ENCODE measurements at regions not wholly inside any gene's neighbourhood (a gene's known extent, or its start where the extent isn't known, plus 50 kb on each side); places are given as distances from the start of the nearest gene placed in this dataset.

DNA sequence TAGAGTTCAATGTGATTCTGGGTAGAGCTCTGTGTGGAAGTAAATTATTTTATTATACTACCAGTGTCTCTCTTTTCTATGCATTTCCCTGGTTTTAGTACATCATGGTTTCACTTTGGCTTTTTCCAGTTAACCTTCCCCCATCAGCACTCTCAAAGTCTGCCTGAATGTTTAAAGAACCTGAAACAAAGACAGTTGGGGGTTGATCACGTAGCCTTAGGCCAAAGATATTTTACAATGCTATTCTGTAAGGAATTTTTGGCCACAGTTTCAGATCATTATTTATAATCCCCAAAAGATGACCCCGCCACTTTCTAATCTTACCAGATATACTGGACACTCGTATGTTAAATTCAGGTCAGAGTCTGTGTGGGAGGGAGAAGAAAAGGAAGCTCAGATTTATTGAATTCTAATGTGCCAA, 156.3 kb upstream of the TMC3 start:
- POLR2A ChIA-PET, result no interaction called here

DNA sequence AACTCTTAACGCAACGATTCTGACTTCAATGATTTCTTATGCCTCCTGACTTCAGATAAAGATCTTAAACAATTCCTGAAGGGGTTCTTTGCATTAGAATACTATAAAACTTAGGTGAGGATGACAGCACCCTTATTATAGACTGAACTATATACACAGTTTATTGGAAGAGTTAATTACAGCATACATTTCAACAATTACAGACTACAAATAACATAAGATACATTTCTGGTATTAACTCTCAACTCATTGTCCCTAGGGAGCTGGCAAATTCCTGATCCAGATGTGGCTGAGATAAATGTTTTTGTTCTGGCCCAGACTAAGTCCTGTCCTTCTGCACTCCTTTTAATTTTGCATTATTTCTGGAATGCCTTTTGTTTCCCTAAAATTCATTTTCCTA, 155.5 kb upstream of the TMC3 start:
- H3K4me1 ChIP-seq (ENCODE audit: control insufficient read depth, insufficient read depth, low read length), result no peaks in the 10 kb centered on the region
- intact Hi-C loops (cut with micrococcal nuclease; ENCODE audit: unreplicated experiment), result no loop called here
- no TSS peak for BruUV-seq (replicated peaks)
- POLR2A ChIA-PET, result interaction anchor here (0.6 kb wide), 1 partner anchor 102 kb away, joined by 5 read pairs; no protein-coding TSS in a partner anchor
- ATAC-seq (no peak), DNase-seq (ENCODE audit: low read depth, low spot score) (no peak)
- no peak for TF ChIP-seq SIN3A (IDR thresholded peaks at IDR 0.05; ENCODE audit: borderline replicate concordance, insufficient read depth, low read depth, low read length)
- no peak for TF ChIP-seq TCF7L2 (IDR thresholded peaks at IDR 0.05; ENCODE audit: low read depth, low read length)
- no peak for TF ChIP-seq POLR2AphosphoS5 (IDR thresholded peaks at IDR 0.05; ENCODE audit: low read depth, low read length)
- TF ChIP-seq, protein P1, sequence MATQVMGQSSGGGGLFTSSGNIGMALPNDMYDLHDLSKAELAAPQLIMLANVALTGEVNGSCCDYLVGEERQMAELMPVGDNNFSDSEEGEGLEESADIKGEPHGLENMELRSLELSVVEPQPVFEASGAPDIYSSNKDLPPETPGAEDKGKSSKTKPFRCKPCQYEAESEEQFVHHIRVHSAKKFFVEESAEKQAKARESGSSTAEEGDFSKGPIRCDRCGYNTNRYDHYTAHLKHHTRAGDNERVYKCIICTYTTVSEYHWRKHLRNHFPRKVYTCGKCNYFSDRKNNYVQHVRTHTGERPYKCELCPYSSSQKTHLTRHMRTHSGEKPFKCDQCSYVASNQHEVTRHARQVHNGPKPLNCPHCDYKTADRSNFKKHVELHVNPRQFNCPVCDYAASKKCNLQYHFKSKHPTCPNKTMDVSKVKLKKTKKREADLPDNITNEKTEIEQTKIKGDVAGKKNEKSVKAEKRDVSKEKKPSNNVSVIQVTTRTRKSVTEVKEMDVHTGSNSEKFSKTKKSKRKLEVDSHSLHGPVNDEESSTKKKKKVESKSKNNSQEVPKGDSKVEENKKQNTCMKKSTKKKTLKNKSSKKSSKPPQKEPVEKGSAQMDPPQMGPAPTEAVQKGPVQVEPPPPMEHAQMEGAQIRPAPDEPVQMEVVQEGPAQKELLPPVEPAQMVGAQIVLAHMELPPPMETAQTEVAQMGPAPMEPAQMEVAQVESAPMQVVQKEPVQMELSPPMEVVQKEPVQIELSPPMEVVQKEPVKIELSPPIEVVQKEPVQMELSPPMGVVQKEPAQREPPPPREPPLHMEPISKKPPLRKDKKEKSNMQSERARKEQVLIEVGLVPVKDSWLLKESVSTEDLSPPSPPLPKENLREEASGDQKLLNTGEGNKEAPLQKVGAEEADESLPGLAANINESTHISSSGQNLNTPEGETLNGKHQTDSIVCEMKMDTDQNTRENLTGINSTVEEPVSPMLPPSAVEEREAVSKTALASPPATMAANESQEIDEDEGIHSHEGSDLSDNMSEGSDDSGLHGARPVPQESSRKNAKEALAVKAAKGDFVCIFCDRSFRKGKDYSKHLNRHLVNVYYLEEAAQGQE (IDR thresholded peaks at IDR 0.05; ENCODE audit: insufficient read depth in 1 of 2, low read depth in 2 of 2, low read length in 1 of 2), result no peak
- TF ChIP-seq, protein P2, sequence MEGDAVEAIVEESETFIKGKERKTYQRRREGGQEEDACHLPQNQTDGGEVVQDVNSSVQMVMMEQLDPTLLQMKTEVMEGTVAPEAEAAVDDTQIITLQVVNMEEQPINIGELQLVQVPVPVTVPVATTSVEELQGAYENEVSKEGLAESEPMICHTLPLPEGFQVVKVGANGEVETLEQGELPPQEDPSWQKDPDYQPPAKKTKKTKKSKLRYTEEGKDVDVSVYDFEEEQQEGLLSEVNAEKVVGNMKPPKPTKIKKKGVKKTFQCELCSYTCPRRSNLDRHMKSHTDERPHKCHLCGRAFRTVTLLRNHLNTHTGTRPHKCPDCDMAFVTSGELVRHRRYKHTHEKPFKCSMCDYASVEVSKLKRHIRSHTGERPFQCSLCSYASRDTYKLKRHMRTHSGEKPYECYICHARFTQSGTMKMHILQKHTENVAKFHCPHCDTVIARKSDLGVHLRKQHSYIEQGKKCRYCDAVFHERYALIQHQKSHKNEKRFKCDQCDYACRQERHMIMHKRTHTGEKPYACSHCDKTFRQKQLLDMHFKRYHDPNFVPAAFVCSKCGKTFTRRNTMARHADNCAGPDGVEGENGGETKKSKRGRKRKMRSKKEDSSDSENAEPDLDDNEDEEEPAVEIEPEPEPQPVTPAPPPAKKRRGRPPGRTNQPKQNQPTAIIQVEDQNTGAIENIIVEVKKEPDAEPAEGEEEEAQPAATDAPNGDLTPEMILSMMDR (IDR thresholded peaks at IDR 0.05), result no peak
- no peaks in the 10 kb centered on the region for H3K27me3 ChIP-seq (ENCODE audit: control insufficient read depth, insufficient read depth, low read length)
- no peaks in the 10 kb centered on the region for H3K36me3 ChIP-seq (ENCODE audit: control insufficient read depth, insufficient read depth, low read length)
- no peak overlapping the region for H3K4me3 ChIP-seq (ENCODE audit: low read depth in 2 of 2, low read length in 2 of 2)
- H3K27ac ChIP-seq (ENCODE audit: low read length), result no peak overlapping the region
- CTCF ChIA-PET, result no interaction called here
- in situ Hi-C loops (cut with HindIII; ENCODE audit: low pct_unique_long_range_greater_than_20kb, low sequenced_read_pairs), result no loop called here
- H3K9me3 ChIP-seq (ENCODE audit: control insufficient read depth, insufficient read depth, low read depth, low read length), result no peaks in the 10 kb centered on the region

More for the DNA sequence above, 156.3 kb upstream of the TMC3 start:
- CTCF ChIA-PET, result no interaction called here
- intact Hi-C loops (cut with micrococcal nuclease; ENCODE audit: unreplicated experiment), result no loop called here
- ATAC-seq, result no peak
- Histone ChIP-seq H3K4me3 (ENCODE audit: low read depth in 2 of 2, low read length in 2 of 2) (no peak overlapping the region), H3K36me3 (ENCODE audit: control insufficient read depth, insufficient read depth, low read length) (no peaks in the 10 kb centered on the region), H3K9me3 (ENCODE audit: control insufficient read depth, insufficient read depth, low read depth, low read length) (no peaks in the 10 kb centered on the region), H3K27ac (ENCODE audit: low read length) (no peak overlapping the region), H3K4me1 (ENCODE audit: control insufficient read depth, insufficient read depth, low read length) (no peaks in the 10 kb centered on the region), H3K27me3 (ENCODE audit: control insufficient read depth, insufficient read depth, low read length) (no peaks in the 10 kb centered on the region)
- in situ Hi-C loops (cut with HindIII; ENCODE audit: low pct_unique_long_range_greater_than_20kb, low sequenced_read_pairs), result no loop called here
- BruUV-seq (replicated peaks), result no TSS peak
- TF ChIP-seq SIN3A (IDR thresholded peaks at IDR 0.05; ENCODE audit: borderline replicate concordance, insufficient read depth, low read depth, low read length) (no peak), POLR2AphosphoS5 (IDR thresholded peaks at IDR 0.05; ENCODE audit: low read depth, low read length) (no peak), TCF7L2 (IDR thresholded peaks at IDR 0.05; ENCODE audit: low read depth, low read length) (no peak)
- TF ChIP-seq, protein P1 (IDR thresholded peaks at IDR 0.05; ENCODE audit: insufficient read depth in 1 of 2, low read depth in 2 of 2, low read length in 1 of 2), result no peak
- TF ChIP-seq, protein P2 (IDR thresholded peaks at IDR 0.05), result no peak
- no peak for DNase-seq (ENCODE audit: low read depth, low spot score)
